HL-60 (cell line): ENCODE measurements at regions not wholly inside any gene's neighbourhood (a gene's known extent, or its start where the extent isn't known, plus 50 kb on each side); places are given as distances from the start of the nearest gene placed in this dataset.
A peak's percentile ranks its signal among the peaks of the same experiment; 100 is the strongest.
"Not testable (repeated sequence)": the region's sequence is repeated elsewhere in the genome, so short reads cannot be mapped to it uniquely, and the experiment has no call there.

Experiments
- DNase-seq, 2 experiments: peaks; one replicate each; pipeline ENCODE4 v3.0.0-alpha.2; 2010 to 2020; ENCODE audit warnings: low read depth in 1 of 2, low spot score in 1 of 2
- H3K27ac ChIP-seq: fragments of 250-450 bp; sonication (Bioruptor Pico); replicated peaks from 2 replicates; pipeline ENCODE4 v1.5.1; 2020; ENCODE audit warnings: mild to moderate bottlenecking, moderate library complexity
- H3K27me3 ChIP-seq: fragments of 250-450 bp; sonication (Bioruptor Pico); 2 replicates; pipeline ENCODE4 v1.5.1; 2021; ENCODE audit warnings: mild to moderate bottlenecking, moderate library complexity; ENCODE audit not compliant: insufficient read depth, poor library complexity, severe bottlenecking
- H3K4me3 ChIP-seq: replicated peaks from 2 replicates; pipeline ENCODE4 v1.5.1; 2011; ENCODE audit warnings: mild to moderate bottlenecking, control low read depth, low read length; ENCODE audit not compliant: insufficient read depth
- GABPA ChIP-seq: IDR thresholded peaks from 2 replicates; pipeline ENCODE4 v1.6.1; 2012; ENCODE audit warnings: low read depth
- POLR2AphosphoS5 ChIP-seq: IDR thresholded peaks from 2 replicates; pipeline ENCODE4 v1.6.1; 2012; ENCODE audit warnings: low read depth
- SPI1 ChIP-seq: IDR thresholded peaks from 2 replicates; pipeline ENCODE4 v1.6.1; 2012; ENCODE audit warnings: low read depth, mild to moderate bottlenecking, borderline replicate concordance
- TF ChIP-seq, protein P1 (sequence below): IDR thresholded peaks from one replicate; pipeline ENCODE4 v1.5.1; 2011; ENCODE audit warnings: low read length, control low read depth, inconsistent platforms; ENCODE audit not compliant: insufficient read depth
- TF ChIP-seq, protein P2 (sequence below): IDR thresholded peaks from 2 replicates; pipeline ENCODE4 v1.6.1; 2012; ENCODE audit warnings: low read depth; ENCODE audit not compliant: insufficient replicate concordance

DNA sequence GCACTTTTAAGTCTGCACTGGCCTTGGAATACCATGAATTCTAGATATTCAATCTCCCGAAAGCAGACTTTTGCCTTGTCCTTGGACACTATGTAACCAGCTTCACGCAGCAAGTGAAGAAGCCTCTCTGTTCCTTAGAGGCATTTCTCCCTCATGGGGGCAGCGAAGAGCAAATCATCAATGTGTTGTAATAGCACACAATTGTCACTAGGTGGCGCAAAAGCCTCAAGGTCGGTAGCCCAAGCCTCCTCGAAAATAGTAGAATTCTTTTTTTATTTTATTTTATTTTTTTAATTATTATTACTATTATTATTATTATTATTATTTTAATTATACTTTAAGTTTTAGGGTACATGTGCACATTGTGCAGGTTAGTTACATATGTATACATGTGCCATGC lies 100.8 kb downstream of the ALG10 start:
- H3K4me3 ChIP-seq, H3K27ac ChIP-seq, H3K27me3 ChIP-seq: not testable (repeated sequence)
- TF ChIP-seq, protein P1, sequence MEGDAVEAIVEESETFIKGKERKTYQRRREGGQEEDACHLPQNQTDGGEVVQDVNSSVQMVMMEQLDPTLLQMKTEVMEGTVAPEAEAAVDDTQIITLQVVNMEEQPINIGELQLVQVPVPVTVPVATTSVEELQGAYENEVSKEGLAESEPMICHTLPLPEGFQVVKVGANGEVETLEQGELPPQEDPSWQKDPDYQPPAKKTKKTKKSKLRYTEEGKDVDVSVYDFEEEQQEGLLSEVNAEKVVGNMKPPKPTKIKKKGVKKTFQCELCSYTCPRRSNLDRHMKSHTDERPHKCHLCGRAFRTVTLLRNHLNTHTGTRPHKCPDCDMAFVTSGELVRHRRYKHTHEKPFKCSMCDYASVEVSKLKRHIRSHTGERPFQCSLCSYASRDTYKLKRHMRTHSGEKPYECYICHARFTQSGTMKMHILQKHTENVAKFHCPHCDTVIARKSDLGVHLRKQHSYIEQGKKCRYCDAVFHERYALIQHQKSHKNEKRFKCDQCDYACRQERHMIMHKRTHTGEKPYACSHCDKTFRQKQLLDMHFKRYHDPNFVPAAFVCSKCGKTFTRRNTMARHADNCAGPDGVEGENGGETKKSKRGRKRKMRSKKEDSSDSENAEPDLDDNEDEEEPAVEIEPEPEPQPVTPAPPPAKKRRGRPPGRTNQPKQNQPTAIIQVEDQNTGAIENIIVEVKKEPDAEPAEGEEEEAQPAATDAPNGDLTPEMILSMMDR, result peak; percentile 71
- peak; percentile 15 to 38 for DNase-seq

DNA sequence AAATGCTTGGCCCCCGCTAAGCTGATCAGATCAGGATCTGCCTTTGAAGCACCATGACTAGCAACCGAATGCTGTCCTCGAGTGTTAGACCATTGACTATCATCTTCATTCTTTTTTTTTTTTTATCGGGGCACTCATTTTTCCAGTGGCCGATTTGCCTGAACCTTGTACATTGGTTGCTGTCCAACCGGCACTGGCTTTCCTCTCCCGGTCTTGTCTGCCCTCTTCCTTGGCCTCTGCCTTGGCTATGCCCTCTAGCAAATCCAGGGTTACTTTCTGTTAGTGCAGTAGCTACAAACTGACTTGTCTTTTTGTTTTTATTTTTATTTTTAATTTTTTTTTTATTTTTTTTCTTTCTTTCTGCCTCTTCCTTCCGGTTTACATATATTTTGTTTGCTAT lies 102.3 kb downstream of the ALG10 start:
- Histone ChIP-seq H3K4me3 (no peak overlapping the region), H3K27ac (no peak overlapping the region), H3K27me3 (no peaks in the 10 kb centered on the region)
- DNase-seq, result no peak
- TF ChIP-seq, protein P2, sequence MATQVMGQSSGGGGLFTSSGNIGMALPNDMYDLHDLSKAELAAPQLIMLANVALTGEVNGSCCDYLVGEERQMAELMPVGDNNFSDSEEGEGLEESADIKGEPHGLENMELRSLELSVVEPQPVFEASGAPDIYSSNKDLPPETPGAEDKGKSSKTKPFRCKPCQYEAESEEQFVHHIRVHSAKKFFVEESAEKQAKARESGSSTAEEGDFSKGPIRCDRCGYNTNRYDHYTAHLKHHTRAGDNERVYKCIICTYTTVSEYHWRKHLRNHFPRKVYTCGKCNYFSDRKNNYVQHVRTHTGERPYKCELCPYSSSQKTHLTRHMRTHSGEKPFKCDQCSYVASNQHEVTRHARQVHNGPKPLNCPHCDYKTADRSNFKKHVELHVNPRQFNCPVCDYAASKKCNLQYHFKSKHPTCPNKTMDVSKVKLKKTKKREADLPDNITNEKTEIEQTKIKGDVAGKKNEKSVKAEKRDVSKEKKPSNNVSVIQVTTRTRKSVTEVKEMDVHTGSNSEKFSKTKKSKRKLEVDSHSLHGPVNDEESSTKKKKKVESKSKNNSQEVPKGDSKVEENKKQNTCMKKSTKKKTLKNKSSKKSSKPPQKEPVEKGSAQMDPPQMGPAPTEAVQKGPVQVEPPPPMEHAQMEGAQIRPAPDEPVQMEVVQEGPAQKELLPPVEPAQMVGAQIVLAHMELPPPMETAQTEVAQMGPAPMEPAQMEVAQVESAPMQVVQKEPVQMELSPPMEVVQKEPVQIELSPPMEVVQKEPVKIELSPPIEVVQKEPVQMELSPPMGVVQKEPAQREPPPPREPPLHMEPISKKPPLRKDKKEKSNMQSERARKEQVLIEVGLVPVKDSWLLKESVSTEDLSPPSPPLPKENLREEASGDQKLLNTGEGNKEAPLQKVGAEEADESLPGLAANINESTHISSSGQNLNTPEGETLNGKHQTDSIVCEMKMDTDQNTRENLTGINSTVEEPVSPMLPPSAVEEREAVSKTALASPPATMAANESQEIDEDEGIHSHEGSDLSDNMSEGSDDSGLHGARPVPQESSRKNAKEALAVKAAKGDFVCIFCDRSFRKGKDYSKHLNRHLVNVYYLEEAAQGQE, result no peak
- TF ChIP-seq GABPA (no peak), POLR2AphosphoS5 (no peak), SPI1 (no peak)
- TF ChIP-seq, protein P1, result no peak

DNA sequence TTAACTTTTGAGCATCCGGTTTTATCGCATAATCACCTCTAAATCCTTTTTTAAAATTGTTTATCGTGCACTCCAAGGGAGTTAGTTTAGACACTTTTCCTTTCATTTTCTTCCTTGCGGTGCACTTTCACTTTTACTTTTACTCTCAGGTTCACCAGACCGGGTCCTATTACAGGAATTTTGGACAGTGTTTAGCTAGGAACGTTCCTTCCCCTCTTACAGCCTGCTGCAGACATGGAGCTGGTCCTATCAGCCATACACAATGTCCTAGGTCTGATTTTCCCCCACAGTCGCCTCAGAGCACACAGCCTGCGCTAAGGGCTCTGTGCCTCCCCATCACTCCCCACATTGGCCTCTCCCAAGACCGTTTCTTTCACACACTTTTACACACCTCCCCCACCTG lies 103.9 kb downstream of the ALG10 start:
- no peak overlapping the region for H3K4me3 ChIP-seq
- no peak overlapping the region for H3K27ac ChIP-seq
- no peak for DNase-seq
- H3K27me3 ChIP-seq, result no peaks in the 10 kb centered on the region
- TF ChIP-seq, protein P2, result no peak
- TF ChIP-seq POLR2AphosphoS5, result no peak
- TF ChIP-seq SPI1, result no peak
- TF ChIP-seq, protein P1, result no peak
- TF ChIP-seq GABPA, result no peak

DNA sequence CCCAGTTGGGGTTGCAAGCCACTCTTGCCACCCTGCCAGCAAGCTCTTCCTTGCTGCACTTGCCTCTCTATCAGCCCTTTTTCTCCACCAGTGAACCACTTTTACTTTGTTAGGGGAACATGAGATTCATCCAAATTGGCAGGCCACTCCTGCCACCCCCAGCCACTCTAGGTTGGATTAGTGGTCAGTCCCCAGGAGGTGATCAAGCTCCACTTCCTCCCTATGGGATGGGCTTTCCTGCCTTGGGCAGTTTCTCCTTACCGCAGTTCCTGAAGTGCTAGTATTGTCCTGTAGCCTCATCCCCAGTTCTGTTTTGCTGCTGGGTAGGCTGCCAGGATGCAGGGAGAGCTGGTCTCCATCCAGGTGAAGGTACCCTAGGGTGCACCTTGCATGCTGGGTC lies 104.5 kb downstream of the ALG10 start:
- no peak overlapping the region for H3K27ac ChIP-seq
- no peaks in the 10 kb centered on the region for H3K27me3 ChIP-seq
- TF ChIP-seq, protein P1, result no peak
- TF ChIP-seq POLR2AphosphoS5 (no peak), GABPA (no peak), SPI1 (no peak)
- TF ChIP-seq, protein P2, result no peak
- DNase-seq, result no peak
- no peak overlapping the region for H3K4me3 ChIP-seq

DNA sequence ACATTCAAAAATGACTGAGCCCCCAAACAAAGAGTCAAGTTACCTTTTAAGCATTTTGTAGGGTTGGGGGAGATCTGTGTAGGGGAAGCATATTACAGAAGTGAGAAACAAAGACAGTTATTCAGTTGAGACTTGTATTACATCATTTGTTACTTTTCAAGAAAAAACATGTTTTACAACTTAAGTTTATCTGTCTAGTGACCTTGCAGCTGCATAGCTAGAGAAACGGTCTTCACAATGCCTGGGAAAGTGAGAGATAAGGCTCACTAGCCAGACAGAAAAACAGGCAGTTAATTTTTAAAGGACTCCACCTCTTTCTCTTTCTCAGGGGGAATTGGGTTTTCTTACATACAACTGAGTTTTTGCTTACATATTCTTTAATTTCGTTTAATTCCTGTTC lies 105.1 kb downstream of the ALG10 start:
- H3K4me3 ChIP-seq, H3K27ac ChIP-seq: not testable (repeated sequence)

More for the DNA sequence above, 105.1 kb downstream of the ALG10 start:
- H3K27me3 ChIP-seq, DNase-seq: not testable (repeated sequence)
